H1 (cell line): ENCODE measurements at regions not wholly inside any gene's neighbourhood (a gene's known extent, or its start where the extent isn't known, plus 50 kb on each side); places are given as distances from the start of the nearest gene placed in this dataset.

Source experiments
- CTCF ChIA-PET: fragments of 300-600 bp; sonication (Branson Sonifier 250); formaldehyde crosslinking; loops from one replicate; lab custom pipeline; 2021; ENCODE audit not compliant: partially characterized antibody; lab: Charles Lee
- POLR2A ChIA-PET: fragments of 300-600 bp; sonication (Branson Sonifier 250); formaldehyde crosslinking; loops from one replicate; lab custom pipeline; 2021; ENCODE audit warnings: inconsistent platforms; ENCODE audit not compliant: partially characterized antibody; lab: Charles Lee
- DNase-seq, 2 experiments: peaks; one replicate each; pipeline versions ENCODE4 v3.0.0 to v3.0.0-alpha.2; 2010 to 2022; ENCODE audit warnings: low spot score in 2 of 2, low read depth in 1 of 2, mixed read lengths in 1 of 2
- FAIRE-seq: peaks from 2 replicates; lab custom pipeline; 2011; peaks lifted over from hg19 to GRCh38; lab: Jason Lieb, UNC
- H2AFZ ChIP-seq: 2 replicates; pipeline ENCODE4 v1.8.1; 2012; ENCODE audit warnings: low read length, inconsistent platforms
- H2AK5ac ChIP-seq: 2 replicates; pipeline ENCODE4 v1.6.1; 2013; ENCODE audit warnings: low read depth, low read length
- H2BK120ac ChIP-seq: replicated peaks from 2 replicates; pipeline ENCODE3; 2013; ENCODE audit warnings: low read depth, low read length, inconsistent platforms
- H2BK12ac ChIP-seq: 2 replicates; pipeline ENCODE4 v1.6.1; 2013; ENCODE audit warnings: low read depth, low read length
- H2BK15ac ChIP-seq: 2 replicates; pipeline ENCODE4 v1.6.1; 2013; ENCODE audit warnings: low read length
- H2BK20ac ChIP-seq: 2 replicates; pipeline ENCODE4 v1.6.1; 2013; ENCODE audit warnings: low read length
- H2BK5ac ChIP-seq: 2 replicates; pipeline ENCODE4 v1.6.1; 2013; ENCODE audit warnings: low read depth, low read length
- H3K14ac ChIP-seq: 2 replicates; pipeline ENCODE4 v1.6.1; 2013; ENCODE audit warnings: inconsistent platforms; ENCODE audit not compliant: insufficient read length
- H3K18ac ChIP-seq: 2 replicates; pipeline ENCODE4 v1.6.1; 2013; ENCODE audit warnings: low read length; ENCODE audit errors: extremely low read depth
- H3K23ac ChIP-seq: 2 replicates; pipeline ENCODE4 v1.6.1; 2013; ENCODE audit warnings: inconsistent platforms; ENCODE audit not compliant: insufficient read length
- H3K23me2 ChIP-seq: 2 replicates; pipeline ENCODE4 v1.6.1; 2013; ENCODE audit warnings: low read depth, low read length
- H3K27ac ChIP-seq: 2 replicates; pipeline ENCODE4 v1.6.1; 2011; ENCODE audit warnings: low read depth, low read length, inconsistent platforms
- H3K27me3 ChIP-seq, 4 experiments: replicated peaks in 1 of 4; 1 replicate in 1 of 4; 2 replicates in 3 of 4; pipeline versions ENCODE4 v1.6.1 to v1.8.1; 2011 to 2013; ENCODE audit warnings: low read length in 3 of 4, mild to moderate bottlenecking in 3 of 4, inconsistent platforms in 2 of 4, mixed read lengths in 2 of 4, moderate library complexity in 1 of 4; ENCODE audit not compliant: control insufficient read depth in 3 of 4, insufficient read depth in 3 of 4; ENCODE audit errors: extremely low read depth in 1 of 4
- H3K36me3 ChIP-seq, 4 experiments: 2 replicates each; pipeline versions ENCODE4 v1.6.1 to v1.8.1; 2011 to 2013; ENCODE audit warnings: mild to moderate bottlenecking in 4 of 4, low read length in 3 of 4, moderate library complexity in 2 of 4, control low read depth in 1 of 4, inconsistent platforms in 1 of 4; ENCODE audit not compliant: insufficient read depth in 4 of 4, control insufficient read depth in 2 of 4
- H3K4ac ChIP-seq: replicated peaks from 2 replicates; pipeline ENCODE3; 2013; ENCODE audit warnings: low read length, low read depth, mixed read lengths, inconsistent platforms; ENCODE audit not compliant: insufficient read length
- H3K4me1 ChIP-seq, 4 experiments: replicated peaks in 1 of 4; 1 replicate in 1 of 4; 2 replicates in 3 of 4; pipeline versions ENCODE4 v1.6.1 to v1.8.1; 2011 to 2013; ENCODE audit warnings: low read length in 3 of 4, inconsistent platforms in 2 of 4, mixed read lengths in 1 of 4; ENCODE audit not compliant: insufficient read depth in 4 of 4, control insufficient read depth in 3 of 4
- H3K4me2 ChIP-seq, 2 experiments: 2 replicates each; pipeline versions ENCODE4 v1.6.1 to v1.8.1; 2011 to 2013; ENCODE audit warnings: low read depth in 2 of 2, low read length in 2 of 2, control low read depth in 1 of 2, inconsistent platforms in 1 of 2, mild to moderate bottlenecking in 1 of 2; ENCODE audit not compliant: insufficient read depth in 1 of 2
- H3K4me3 ChIP-seq, 4 experiments: fragments of 200-600, 300-600 bp in 1 of 4; sonication (generic), shearing (Covaris generic), sonication (Bioruptor Twin) in 1 of 4; 2 replicates each; pipeline versions ENCODE4 v1.5.1 to v1.8.1; 2011 to 2016; ENCODE audit warnings: low read length in 4 of 4, low read depth in 3 of 4, control low read depth in 2 of 4, inconsistent platforms in 2 of 4, mild to moderate bottlenecking in 2 of 4, mixed read lengths in 1 of 4, moderate library complexity in 1 of 4; ENCODE audit not compliant: insufficient read depth in 2 of 4; ENCODE audit errors: extremely low read depth in 1 of 4
- H3K56ac ChIP-seq: replicated peaks from 2 replicates; pipeline ENCODE3; 2013; ENCODE audit warnings: low read depth, mild to moderate bottlenecking, mixed read lengths, low read length, inconsistent platforms; ENCODE audit not compliant: insufficient read length
- H3K79me1 ChIP-seq: 2 replicates; pipeline ENCODE4 v1.6.1; 2013; ENCODE audit warnings: low read depth, low read length, control low read depth
- H3K79me2 ChIP-seq, 2 experiments: 2 replicates each; pipeline versions ENCODE4 v1.6.1 to v1.8.1; 2012 to 2013; ENCODE audit warnings: low read length in 2 of 2, mild to moderate bottlenecking in 2 of 2, inconsistent platforms in 1 of 2; ENCODE audit not compliant: insufficient read depth in 2 of 2, control insufficient read depth in 1 of 2
- H3K9ac ChIP-seq, 4 experiments: replicated peaks in 1 of 4; 1 replicate in 1 of 4; 2 replicates in 3 of 4; pipeline versions ENCODE4 v1.6.1 to v1.8.1; 2011 to 2013; ENCODE audit warnings: low read depth in 3 of 4, low read length in 3 of 4, control low read depth in 2 of 4, mild to moderate bottlenecking in 2 of 4, moderate library complexity in 2 of 4, inconsistent platforms in 1 of 4; ENCODE audit errors: extremely low read depth in 1 of 4
- H3K9me3 ChIP-seq, 2 experiments: 2 replicates each; pipeline versions ENCODE4 v1.6.1 to v1.8.1; 2012 to 2013; ENCODE audit warnings: mild to moderate bottlenecking in 2 of 2, moderate library complexity in 2 of 2, control low read depth in 1 of 2, inconsistent platforms in 1 of 2, low read depth in 1 of 2, low read length in 1 of 2, mixed read lengths in 1 of 2; ENCODE audit not compliant: insufficient read depth in 2 of 2
- H4K20me1 ChIP-seq, 2 experiments: replicated peaks in 1 of 2; 2 replicates each; pipeline versions ENCODE3 to v1.8.1; 2011 to 2013; ENCODE audit warnings: inconsistent platforms in 2 of 2, low read length in 2 of 2, mild to moderate bottlenecking in 1 of 2; ENCODE audit not compliant: insufficient read depth in 2 of 2, control insufficient read depth in 1 of 2
- H4K5ac ChIP-seq: 2 replicates; pipeline ENCODE4 v1.6.1; 2013; ENCODE audit warnings: low read length, low read depth, mixed read lengths, inconsistent platforms; ENCODE audit not compliant: insufficient read length
- H4K8ac ChIP-seq: 2 replicates; pipeline ENCODE4 v1.8.0; 2013; ENCODE audit warnings: mild to moderate bottlenecking, moderate library complexity, low read length, inconsistent platforms; ENCODE audit not compliant: insufficient read depth; ENCODE audit errors: extremely low read depth
- H4K91ac ChIP-seq: replicated peaks from 2 replicates; pipeline ENCODE3; 2013; ENCODE audit warnings: low read length, mixed read lengths, inconsistent platforms; ENCODE audit not compliant: insufficient read length
- EGR1 ChIP-seq: IDR thresholded peaks from 2 replicates; pipeline ENCODE4 v1.6.1; 2011; ENCODE audit warnings: low read depth, low read length, borderline replicate concordance
- GTF2F1 ChIP-seq: IDR thresholded peaks from 2 replicates; pipeline ENCODE4 v1.6.1; 2012; ENCODE audit warnings: low read depth, low read length, improper control_type of control experiment, borderline replicate concordance
- RXRA ChIP-seq: IDR thresholded peaks from 2 replicates; pipeline ENCODE4 v1.6.1; 2011; ENCODE audit warnings: low read depth, mild to moderate bottlenecking, low read length, moderate library complexity; ENCODE audit not compliant: insufficient read depth
- ZNF274 ChIP-seq: IDR thresholded peaks from 2 replicates; pipeline ENCODE4 v1.7.0; 2012; ENCODE audit warnings: low read length, borderline replicate concordance; ENCODE audit errors: extremely low read depth
- WGBS, 2 experiments: shearing (Covaris generic) in 1 of 2; methylation state at CpG; one replicate each; pipeline versions ENCODE4 v1.1.6 to v1.1.7; 2013 to 2015; ENCODE audit warnings: low lambda C conversion rate in 2 of 2, mixed read lengths in 2 of 2, inconsistent platforms in 1 of 2, low coverage in 1 of 2, missing lambda C conversion rate in 1 of 2; ENCODE audit not compliant: insufficient replicate concordance in 2 of 2, insufficient coverage in 1 of 2, insufficient read length in 1 of 2; ENCODE audit errors: extremely low coverage in 1 of 2, missing lambda C conversion rate in 1 of 2; 5-methylcytosine and 5-hydroxymethylcytosine counted together

DNA sequence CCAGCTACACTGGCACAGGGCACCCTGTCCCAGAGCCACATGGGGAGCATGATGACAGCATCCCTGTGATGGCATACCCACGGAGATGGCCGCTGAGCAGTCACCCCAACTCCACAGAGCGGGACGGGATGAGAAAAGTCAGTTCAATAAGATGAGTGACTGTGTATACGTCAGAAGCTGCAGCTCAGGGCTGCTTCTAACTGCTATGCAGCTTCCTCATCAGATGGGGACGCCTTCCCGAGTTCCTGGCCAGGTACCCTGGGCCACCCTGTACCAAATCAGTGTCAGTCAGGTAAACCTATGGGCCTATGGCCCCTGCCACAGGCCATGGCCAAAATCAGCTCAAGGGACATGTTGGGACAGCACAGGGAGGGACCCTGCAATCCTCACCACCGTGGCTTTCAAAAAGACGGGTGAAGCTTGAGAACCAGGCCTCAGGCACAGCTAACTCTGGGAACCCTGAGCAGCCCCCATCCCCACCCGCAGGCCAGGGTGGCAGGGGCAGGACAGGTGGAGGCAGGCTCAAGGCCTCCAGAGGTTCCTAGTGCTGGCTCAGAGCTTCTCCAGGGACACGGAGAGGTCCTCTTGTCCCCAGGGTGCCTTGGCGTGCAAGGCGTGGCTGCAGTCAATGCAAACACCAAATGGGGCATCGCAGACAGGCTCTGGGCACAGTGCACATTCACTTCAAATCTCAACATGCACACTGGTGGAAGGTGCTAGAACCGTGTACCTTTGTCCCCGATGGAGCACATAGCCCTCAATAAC lies 122.4 kb downstream of the TUBA3C start:
- Histone ChIP-seq H3K27me3 (no peaks in the 10 kb centered on the region), H4K91ac (no peak overlapping the region), H3K23me2 (no peaks in the 10 kb centered on the region), H3K4me3 (no peak overlapping the region), H2BK15ac (no peak overlapping the region), H2BK120ac (no peak overlapping the region), H2BK5ac (no peak overlapping the region), H3K79me2 (no peaks in the 10 kb centered on the region), H3K79me1 (no peaks in the 10 kb centered on the region), H3K4me1 (no peaks in the 10 kb centered on the region), H4K8ac (no peak overlapping the region), H3K14ac (no peak overlapping the region), H3K36me3 (no peaks in the 10 kb centered on the region), H4K20me1 (no peaks in the 10 kb centered on the region), H4K5ac (no peak overlapping the region), H3K9me3 (peaks cover 85 to 99% of the 10 kb centered on the region in 2 experiments), H3K56ac (no peak overlapping the region), H3K27ac (no peak overlapping the region), H2BK12ac (no peak overlapping the region), H2AK5ac (no peak overlapping the region), H2BK20ac (no peak overlapping the region), H2AFZ (no peak overlapping the region), H3K4me2 (no peak overlapping the region), H3K23ac (no peak overlapping the region), H3K18ac (no peak overlapping the region), H3K9ac (no peak overlapping the region), H3K4ac (no peak overlapping the region)
- ChIA-PET CTCF (no interaction called here), POLR2A (no interaction called here)
- WGBS, 2 experiments, result 81% methylated on average over 16 of the region's 16 CpGs; no CpG with 5 or more reads in 1 of the 2 experiments
- TF ChIP-seq EGR1, result no peak
- TF ChIP-seq ZNF274, result no peak
- no peak for TF ChIP-seq GTF2F1
- no peak for TF ChIP-seq RXRA
- no peak for FAIRE-seq
- DNase-seq, result no peak
